Parathyroid adenoma (tissue), 2 donors: ENCODE measurements at regions not wholly inside any gene's neighbourhood (a gene's known extent, or its start where the extent isn't known, plus 50 kb on each side); places are given as distances from the start of the nearest gene placed in this dataset.
A peak's percentile ranks its signal among the peaks of the same experiment; 100 is the strongest.
"Not testable (repeated sequence)": the region's sequence is repeated elsewhere in the genome, so short reads cannot be mapped to it uniquely, and the experiment has no call there.

Source experiments
- H2AFZ ChIP-seq: fragments of 300-600 bp; sonication (generic); one replicate; pipeline ENCODE4 v1.7.0; 2017; ENCODE audit warnings: antibody characterized with exemption, mild to moderate bottlenecking
- H3K27ac ChIP-seq: fragments of 300-600 bp; sonication (generic); one replicate; pipeline ENCODE4 v1.7.0; 2017
- H3K27me3 ChIP-seq: fragments of 300-600 bp; sonication (generic); one replicate; pipeline ENCODE4 v1.7.0; 2017; ENCODE audit warnings: low read length; ENCODE audit not compliant: control insufficient read depth, insufficient read depth
- H3K36me3 ChIP-seq: fragments of 300-600 bp; sonication (generic); one replicate; pipeline ENCODE4 v1.7.0; 2017; ENCODE audit warnings: low read length; ENCODE audit not compliant: control insufficient read depth, insufficient read depth
- H3K4me1 ChIP-seq: fragments of 300-600 bp; sonication (generic); one replicate; pipeline ENCODE4 v1.7.0; 2017; ENCODE audit warnings: control low read depth
- H3K4me2 ChIP-seq: fragments of 300-600 bp; sonication (generic); one replicate; pipeline ENCODE4 v1.7.0; 2017; ENCODE audit warnings: low read length
- H3K4me3 ChIP-seq: fragments of 300-600 bp; sonication (generic); one replicate; pipeline ENCODE4 v1.7.0; 2017; ENCODE audit warnings: low read depth, low read length
- H3K79me2 ChIP-seq: fragments of 300-600 bp; sonication (generic); one replicate; pipeline ENCODE4 v1.7.0; 2017; ENCODE audit warnings: control low read depth
- H3K9ac ChIP-seq: fragments of 300-600 bp; sonication (generic); one replicate; pipeline ENCODE4 v1.7.0; 2017; ENCODE audit warnings: mild to moderate bottlenecking
- H3K9me3 ChIP-seq: fragments of 300-600 bp; sonication (generic); one replicate; pipeline ENCODE4 v1.7.0; 2017; ENCODE audit warnings: low read length; ENCODE audit not compliant: control insufficient read depth
- CTCF ChIP-seq: fragments of 300-600 bp; sonication (generic); IDR thresholded peaks from one replicate; pipeline ENCODE4 v1.7.0; 2017; ENCODE audit warnings: antibody characterized with exemption, mild to moderate bottlenecking
- donor health status: primary hyperparathyroidism.

GRCh38 chrX:63250253-63250868 lies 100.8 kb downstream of the SPIN4 start:
- Histone ChIP-seq H2AFZ (no peak overlapping the region), H3K27ac (no peak overlapping the region), H3K27me3 (no peaks in the 10 kb centered on the region), H3K4me3 (no peak overlapping the region), H3K4me1 (no peaks in the 10 kb centered on the region), H3K79me2 (no peaks in the 10 kb centered on the region), H3K9me3 (no peaks in the 10 kb centered on the region), H3K9ac (no peak overlapping the region), H3K36me3 (no peaks in the 10 kb centered on the region), H3K4me2 (no peak overlapping the region)
- peak; percentile 75 for TF ChIP-seq CTCF

GRCh38 chrX:63242689-63243088 lies 108.4 kb downstream of the SPIN4 start:
- H3K27ac ChIP-seq, H2AFZ ChIP-seq, H3K4me3 ChIP-seq, H3K9me3 ChIP-seq, H3K4me1 ChIP-seq, H3K4me2 ChIP-seq, H3K36me3 ChIP-seq, H3K9ac ChIP-seq, H3K79me2 ChIP-seq, H3K27me3 ChIP-seq: not testable (repeated sequence)

GRCh38 chrX:63235963-63236362 lies 115.2 kb downstream of the SPIN4 start:
- not testable (repeated sequence) for H3K27ac ChIP-seq, H3K4me2 ChIP-seq, H3K4me3 ChIP-seq, H3K9me3 ChIP-seq, H3K27me3 ChIP-seq, H3K36me3 ChIP-seq, H3K4me1 ChIP-seq, H3K9ac ChIP-seq, H2AFZ ChIP-seq, H3K79me2 ChIP-seq

GRCh38 chrX:63233013-63233412 lies 118.1 kb downstream of the SPIN4 start:
- H2AFZ ChIP-seq, H3K9ac ChIP-seq: not testable (repeated sequence)

GRCh38 chrX:63218202-63218601 lies 132.9 kb downstream of the SPIN4 start:
- H3K27ac ChIP-seq, H3K4me1 ChIP-seq, H3K36me3 ChIP-seq, H3K4me2 ChIP-seq, H2AFZ ChIP-seq, H3K27me3 ChIP-seq, H3K9ac ChIP-seq, H3K79me2 ChIP-seq, H3K9me3 ChIP-seq, H3K4me3 ChIP-seq: not testable (repeated sequence)

More at GRCh38 chrX:63233013-63233412, 118.1 kb downstream of the SPIN4 start:
- not testable (repeated sequence) for H3K27me3 ChIP-seq, H3K36me3 ChIP-seq, H3K9me3 ChIP-seq, H3K4me2 ChIP-seq, H3K4me1 ChIP-seq, H3K79me2 ChIP-seq, H3K27ac ChIP-seq, H3K4me3 ChIP-seq

GRCh38 chrX:63217549-63217948 lies 133.6 kb downstream of the SPIN4 start:
- not testable (repeated sequence) for H3K4me1 ChIP-seq, H3K27me3 ChIP-seq, H3K36me3 ChIP-seq

GRCh38 chrX:63209645-63210044 lies 141.5 kb downstream of the SPIN4 start:
- H3K4me2 ChIP-seq, H3K27ac ChIP-seq, H3K36me3 ChIP-seq, H3K79me2 ChIP-seq, H3K9ac ChIP-seq, H3K4me1 ChIP-seq, H3K27me3 ChIP-seq, H3K9me3 ChIP-seq, H2AFZ ChIP-seq, H3K4me3 ChIP-seq: not testable (repeated sequence)

More at GRCh38 chrX:63217549-63217948, 133.6 kb downstream of the SPIN4 start:
- not testable (repeated sequence) for H3K4me3 ChIP-seq, H3K9ac ChIP-seq, H3K9me3 ChIP-seq, H2AFZ ChIP-seq, H3K79me2 ChIP-seq, H3K4me2 ChIP-seq, H3K27ac ChIP-seq

- H3K4me3 ChIP-seq, H3K27ac ChIP-seq, H3K27me3 ChIP-seq, H3K9ac ChIP-seq, H3K36me3 ChIP-seq, H2AFZ ChIP-seq, H3K4me2 ChIP-seq, H3K79me2 ChIP-seq, H3K9me3 ChIP-seq, H3K4me1 ChIP-seq: not testable (repeated sequence)
Observed at GRCh38 chrX:63209128-63209527, 142.0 kb downstream of the SPIN4 start.

GRCh38 chrX:63204266-63205074 lies 146.7 kb downstream of the SPIN4 start:
- H3K27me3 ChIP-seq, H3K4me3 ChIP-seq, H3K79me2 ChIP-seq, H3K9me3 ChIP-seq, H3K4me2 ChIP-seq, H3K4me1 ChIP-seq, H3K9ac ChIP-seq, H3K36me3 ChIP-seq, H3K27ac ChIP-seq, H2AFZ ChIP-seq: not testable (repeated sequence)

- not testable (repeated sequence) for H3K4me2 ChIP-seq, H2AFZ ChIP-seq, H3K79me2 ChIP-seq, H3K9me3 ChIP-seq, H3K4me1 ChIP-seq, H3K4me3 ChIP-seq, H3K9ac ChIP-seq, H3K36me3 ChIP-seq, H3K27me3 ChIP-seq, H3K27ac ChIP-seq
Observed at GRCh38 chrX:63201987-63202386, 149.1 kb downstream of the SPIN4 start.
